IMR-90 (cell line): ENCODE measurements at regions not wholly inside any gene's neighbourhood (a gene's known extent, or its start where the extent isn't known, plus 50 kb on each side); places are given as distances from the start of the nearest gene placed in this dataset.

Experiments
- ATAC-seq: fragments of 200-7000 bp; cut with Tn5 transposase; 2 replicates; pipeline ENCODE4 v1.9.1; 2020; ENCODE audit warnings: low read depth, mild to moderate bottlenecking, moderate library complexity
- BruUV-seq: library from RNA; stranded (reverse); fragments of 400-500 nt; replicated peaks from 2 replicates; lab custom pipeline; 2021; lab: Mats Ljungman, UMichigan
- CTCF ChIA-PET: fragments of 300-600 bp; formaldehyde crosslinking; extraction: SDS; loops from one replicate; lab custom pipeline; 2021; ENCODE audit warnings: antibody characterized with exemption; lab: Yijun Ruan, JAX
- POLR2A ChIA-PET: fragments of 300-600 bp; sonication (Branson Sonifier 250); formaldehyde crosslinking; loops from one replicate; lab custom pipeline; 2022; ENCODE audit warnings: antibody characterized with exemption; ENCODE audit not compliant: unreplicated experiment; lab: Charles Lee
- DNase-seq: peaks from one replicate; pipeline ENCODE4 v3.0.0; 2013
- H2AFZ ChIP-seq: replicated peaks from 2 replicates; pipeline ENCODE3; 2013; ENCODE audit warnings: low read length, mild to moderate bottlenecking; ENCODE audit not compliant: poor library complexity
- H2AK5ac ChIP-seq: 2 replicates; pipeline ENCODE4 v1.6.1; 2013; ENCODE audit warnings: low read depth, low read length, inconsistent platforms
- H2AK9ac ChIP-seq: replicated peaks from 2 replicates; pipeline ENCODE3; 2013; ENCODE audit warnings: mild to moderate bottlenecking, low read depth, low read length, moderate library complexity; ENCODE audit not compliant: poor library complexity
- H2BK120ac ChIP-seq: 2 replicates; pipeline ENCODE4 v1.6.1; 2013; ENCODE audit warnings: low read depth, low read length, inconsistent platforms
- H2BK15ac ChIP-seq: 3 replicates; pipeline ENCODE4 v1.6.1; 2013; ENCODE audit warnings: low read depth, low read length, inconsistent platforms
- H2BK20ac ChIP-seq: 2 replicates; pipeline ENCODE4 v1.6.1; 2013; ENCODE audit warnings: low read depth, mild to moderate bottlenecking, inconsistent platforms, low read length, moderate library complexity
- H2BK5ac ChIP-seq: 2 replicates; pipeline ENCODE4 v1.6.1; 2013; ENCODE audit warnings: mild to moderate bottlenecking, low read depth, low read length, inconsistent platforms; ENCODE audit not compliant: poor library complexity, severe bottlenecking
- H3K14ac ChIP-seq: replicated peaks from 2 replicates; pipeline ENCODE4 v1.6.1; 2013; ENCODE audit warnings: low read depth, low read length, inconsistent platforms
- H3K18ac ChIP-seq: 2 replicates; pipeline ENCODE4 v1.6.1; 2013; ENCODE audit warnings: low read depth, low read length, control low read depth
- H3K23ac ChIP-seq: 2 replicates; pipeline ENCODE4 v1.6.1; 2013; ENCODE audit warnings: low read depth, low read length, inconsistent platforms
- H3K27ac ChIP-seq: 2 replicates; pipeline ENCODE4 v1.5.1; 2013; ENCODE audit warnings: mild to moderate bottlenecking, control low read depth, low read length; ENCODE audit not compliant: insufficient read depth
- H3K27me3 ChIP-seq: 2 replicates; pipeline ENCODE4 v1.6.1; 2013; ENCODE audit warnings: low read length; ENCODE audit not compliant: control insufficient read depth, insufficient read depth
- H3K36me3 ChIP-seq: 2 replicates; pipeline ENCODE4 v1.6.1; 2013; ENCODE audit warnings: low read length, mixed read lengths; ENCODE audit not compliant: control insufficient read depth, insufficient read depth
- H3K4ac ChIP-seq: 2 replicates; pipeline ENCODE4 v1.6.1; 2013; ENCODE audit warnings: low read depth, low read length, inconsistent platforms
- H3K4me1 ChIP-seq: 2 replicates; pipeline ENCODE4 v1.6.1; 2013; ENCODE audit warnings: low read length, mixed read lengths; ENCODE audit not compliant: control insufficient read depth, insufficient read depth
- H3K4me2 ChIP-seq: 2 replicates; pipeline ENCODE4 v1.6.1; 2013; ENCODE audit warnings: low read depth, mild to moderate bottlenecking, control low read depth, low read length, moderate library complexity
- H3K4me3 ChIP-seq: 2 replicates; pipeline ENCODE4 v1.5.1; 2013; ENCODE audit warnings: low read depth, mild to moderate bottlenecking, control low read depth, low read length, moderate library complexity; ENCODE audit not compliant: insufficient read depth
- H3K56ac ChIP-seq: 2 replicates; pipeline ENCODE4 v1.6.1; 2013; ENCODE audit warnings: low read length, inconsistent platforms; ENCODE audit not compliant: insufficient read depth; ENCODE audit errors: extremely low read depth
- H3K79me1 ChIP-seq, 2 experiments: 2 replicates each; pipeline ENCODE4 v1.6.1; 2013; ENCODE audit warnings: low read length in 2 of 2, inconsistent platforms in 1 of 2, low read depth in 1 of 2
- H3K9ac ChIP-seq: 2 replicates; pipeline ENCODE4 v1.6.1; 2013; ENCODE audit warnings: low read depth, low read length, control low read depth
- H3K9me1 ChIP-seq: 2 replicates; pipeline ENCODE4 v1.6.1; 2013; ENCODE audit warnings: low read length, inconsistent platforms; ENCODE audit not compliant: insufficient read depth
- H3K9me3 ChIP-seq: 2 replicates; pipeline ENCODE4 v1.6.1; 2013; ENCODE audit warnings: low read length; ENCODE audit not compliant: control insufficient read depth, insufficient read depth
- H4K20me1 ChIP-seq: 2 replicates; pipeline ENCODE4 v1.6.1; 2013; ENCODE audit warnings: low read length, inconsistent platforms; ENCODE audit not compliant: insufficient read depth
- H4K5ac ChIP-seq: 2 replicates; pipeline ENCODE4 v1.6.1; 2013; ENCODE audit warnings: mild to moderate bottlenecking, low read depth, low read length, control low read depth
- H4K8ac ChIP-seq, 2 experiments: 2 replicates each; pipeline ENCODE4 v1.6.1; 2013; ENCODE audit warnings: low read depth in 2 of 2, low read length in 2 of 2, control low read depth in 1 of 2, inconsistent platforms in 1 of 2
- H4K91ac ChIP-seq: 2 replicates; pipeline ENCODE4 v1.6.1; 2013; ENCODE audit warnings: low read depth, low read length, inconsistent platforms; ENCODE audit not compliant: insufficient read depth
- BHLHE40 ChIP-seq: fragments of 150-350 bp; IDR thresholded peaks from 2 replicates; pipeline ENCODE4 v1.6.1; 2016; ENCODE audit warnings: mild to moderate bottlenecking, low read depth, low read length
- CEBPB ChIP-seq: IDR thresholded peaks from 2 replicates; pipeline ENCODE4 v1.6.1; 2012; ENCODE audit warnings: low read depth, low read length, improper control_type of control experiment
- CHD1 ChIP-seq: IDR thresholded peaks from 2 replicates; pipeline ENCODE4 v1.6.1; 2012; ENCODE audit warnings: low read depth, low read length, improper control_type of control experiment
- FOS ChIP-seq: fragments of 150-350 bp; IDR thresholded peaks from 2 replicates; pipeline ENCODE4 v1.6.1; 2016; ENCODE audit warnings: low read depth, low read length
- MAFK ChIP-seq: IDR thresholded peaks from 2 replicates; pipeline ENCODE4 v1.6.1; 2012; ENCODE audit warnings: low read depth, low read length, improper control_type of control experiment
- NFE2L2 ChIP-seq: fragments of 150-350 bp; IDR thresholded peaks from 2 replicates; pipeline ENCODE4 v1.6.1; 2016; ENCODE audit warnings: low read depth, mild to moderate bottlenecking, low read length
- POLR2A ChIP-seq: IDR thresholded peaks from 2 replicates; pipeline ENCODE4 v1.6.1; 2012; ENCODE audit warnings: mild to moderate bottlenecking, low read depth, low read length
- RAD21 ChIP-seq: IDR thresholded peaks from 2 replicates; pipeline ENCODE4 v1.6.1; 2012; ENCODE audit warnings: low read length, improper control_type of control experiment
- RFX5 ChIP-seq: IDR thresholded peaks from 2 replicates; pipeline ENCODE4 v1.8.0; 2012; ENCODE audit warnings: low read depth, mild to moderate bottlenecking, low read length, moderate library complexity
- SMC3 ChIP-seq: fragments of 150-350 bp; IDR thresholded peaks from 2 replicates; pipeline ENCODE4 v1.6.1; 2016; ENCODE audit warnings: low read depth, mild to moderate bottlenecking, antibody characterized with exemption, low read length, moderate library complexity
- WGBS, 2 experiments: methylation state at CpG; one replicate each; pipeline versions ENCODE4 v1.1.5 to v1.1.7; 2013; ENCODE audit warnings: missing lambda C conversion rate in 2 of 2; ENCODE audit not compliant: insufficient read length in 1 of 2; ENCODE audit errors: extremely low coverage in 2 of 2; 5-methylcytosine and 5-hydroxymethylcytosine counted together
- dilution Hi-C: fragments of 300-500 bp; cut with HindIII; formaldehyde crosslinking; loops from one replicate; pipeline ENCODE4 v1.14.3; 2018; ENCODE audit warnings: low sequenced_read_pairs; ENCODE audit not compliant: unreplicated experiment
- in situ Hi-C: fragments of 300-500 bp; cut with MboI; formaldehyde crosslinking; loops from 3 replicates; pipeline ENCODE4 v1.14.3; 2019; ENCODE audit warnings: low sequenced_read_pairs, inconsistent platforms, mixed read lengths
- intact Hi-C: fragments of 100-400 bp; cut with micrococcal nuclease; formaldehyde crosslinking; loops from 2 replicates; pipeline ENCODE4 v1.10.0; 2022
- TF ChIP-seq, protein P1 (sequence below): conservative IDR thresholded peaks from 2 replicates; pipeline ENCODE4 v1.5.1; 2012; ENCODE audit warnings: mild to moderate bottlenecking, low read depth, low read length, improper control_type of control experiment

DNA sequence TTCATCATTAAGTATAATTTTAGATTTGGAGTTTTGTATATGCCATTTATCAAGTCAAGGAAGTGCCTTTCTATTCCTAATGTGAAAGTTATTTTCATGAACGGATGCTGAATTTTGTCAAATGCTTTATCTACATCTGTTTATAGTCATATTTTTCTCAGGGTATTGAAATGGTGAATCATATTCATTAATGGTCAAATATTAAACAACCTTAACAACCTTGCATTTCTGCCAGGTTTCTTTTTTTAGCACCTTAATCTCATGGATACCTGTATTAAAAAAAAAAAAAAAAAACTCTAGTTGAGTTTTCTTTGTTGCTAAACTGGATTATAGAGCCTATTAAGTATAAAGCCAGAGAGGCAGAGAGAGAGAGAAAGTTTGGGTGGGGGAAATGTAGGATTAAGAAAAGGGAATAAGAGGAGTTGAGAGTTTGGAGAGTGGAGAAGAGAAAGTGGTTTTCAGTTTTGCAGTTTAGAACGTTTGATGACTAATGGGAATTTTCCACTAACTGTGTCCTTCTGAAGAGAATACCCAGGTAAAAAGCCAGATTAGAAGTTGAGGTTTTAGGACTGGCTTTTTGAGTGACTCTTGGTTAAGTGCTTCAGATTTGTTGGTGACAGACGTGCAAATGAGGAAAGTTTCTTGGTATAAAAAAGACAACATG is 305.0 kb downstream of the HLX start:
- Histone ChIP-seq H3K4me3 (no peak overlapping the region), H3K9me1 (no peaks in the 10 kb centered on the region), H2AFZ (no peak overlapping the region), H2BK5ac (no peak overlapping the region), H3K4ac (no peak overlapping the region), H3K4me2 (no peak overlapping the region), H3K36me3 (no peaks in the 10 kb centered on the region), H2AK9ac (no peak overlapping the region), H4K5ac (no peak overlapping the region), H3K18ac (no peak overlapping the region), H3K23ac (no peak overlapping the region), H3K56ac (no peak overlapping the region), H2BK20ac (no peak overlapping the region), H3K79me1 (no peaks in the 10 kb centered on the region), H2AK5ac (no peak overlapping the region), H4K8ac (no peak overlapping the region), H3K27ac (no peak overlapping the region), H2BK15ac (no peak overlapping the region), H4K91ac (no peak overlapping the region), H3K9me3 (no peaks in the 10 kb centered on the region), H3K14ac (no peak overlapping the region), H3K4me1 (no peaks in the 10 kb centered on the region), H4K20me1 (no peaks in the 10 kb centered on the region), H2BK120ac (no peak overlapping the region), H3K27me3 (no peaks in the 10 kb centered on the region; the same call in 1 of the 2 replicates), H3K9ac (no peak overlapping the region)
- ChIA-PET CTCF (no interaction called here), POLR2A (no interaction called here)
- intact Hi-C loops (no loop called here), in situ Hi-C loops (no loop called here), dilution Hi-C loops (no loop called here)
- no peak for DNase-seq
- no CpG with 5 or more reads among the region's 3 CpGs for WGBS, 2 experiments
- no peak for ATAC-seq
- TF ChIP-seq NFE2L2 (no peak), POLR2A (no peak), SMC3 (no peak), CHD1 (no peak), MAFK (no peak), RFX5 (no peak), RAD21 (no peak), CEBPB (no peak), BHLHE40 (no peak), FOS (no peak)
- TF ChIP-seq, protein P1, sequence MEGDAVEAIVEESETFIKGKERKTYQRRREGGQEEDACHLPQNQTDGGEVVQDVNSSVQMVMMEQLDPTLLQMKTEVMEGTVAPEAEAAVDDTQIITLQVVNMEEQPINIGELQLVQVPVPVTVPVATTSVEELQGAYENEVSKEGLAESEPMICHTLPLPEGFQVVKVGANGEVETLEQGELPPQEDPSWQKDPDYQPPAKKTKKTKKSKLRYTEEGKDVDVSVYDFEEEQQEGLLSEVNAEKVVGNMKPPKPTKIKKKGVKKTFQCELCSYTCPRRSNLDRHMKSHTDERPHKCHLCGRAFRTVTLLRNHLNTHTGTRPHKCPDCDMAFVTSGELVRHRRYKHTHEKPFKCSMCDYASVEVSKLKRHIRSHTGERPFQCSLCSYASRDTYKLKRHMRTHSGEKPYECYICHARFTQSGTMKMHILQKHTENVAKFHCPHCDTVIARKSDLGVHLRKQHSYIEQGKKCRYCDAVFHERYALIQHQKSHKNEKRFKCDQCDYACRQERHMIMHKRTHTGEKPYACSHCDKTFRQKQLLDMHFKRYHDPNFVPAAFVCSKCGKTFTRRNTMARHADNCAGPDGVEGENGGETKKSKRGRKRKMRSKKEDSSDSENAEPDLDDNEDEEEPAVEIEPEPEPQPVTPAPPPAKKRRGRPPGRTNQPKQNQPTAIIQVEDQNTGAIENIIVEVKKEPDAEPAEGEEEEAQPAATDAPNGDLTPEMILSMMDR = no peak
- no TSS peak for BruUV-seq
